T-helper 9 cell (primary cell): ENCODE measurements at regions not wholly inside any gene's neighbourhood (a gene's known extent, or its start where the extent isn't known, plus 50 kb on each side); places are given as distances from the start of the nearest gene placed in this dataset.

Experiments used
- DNase-seq: peaks from one replicate; pipeline ENCODE4 v3.0.0-alpha.2; 2020

DNA sequence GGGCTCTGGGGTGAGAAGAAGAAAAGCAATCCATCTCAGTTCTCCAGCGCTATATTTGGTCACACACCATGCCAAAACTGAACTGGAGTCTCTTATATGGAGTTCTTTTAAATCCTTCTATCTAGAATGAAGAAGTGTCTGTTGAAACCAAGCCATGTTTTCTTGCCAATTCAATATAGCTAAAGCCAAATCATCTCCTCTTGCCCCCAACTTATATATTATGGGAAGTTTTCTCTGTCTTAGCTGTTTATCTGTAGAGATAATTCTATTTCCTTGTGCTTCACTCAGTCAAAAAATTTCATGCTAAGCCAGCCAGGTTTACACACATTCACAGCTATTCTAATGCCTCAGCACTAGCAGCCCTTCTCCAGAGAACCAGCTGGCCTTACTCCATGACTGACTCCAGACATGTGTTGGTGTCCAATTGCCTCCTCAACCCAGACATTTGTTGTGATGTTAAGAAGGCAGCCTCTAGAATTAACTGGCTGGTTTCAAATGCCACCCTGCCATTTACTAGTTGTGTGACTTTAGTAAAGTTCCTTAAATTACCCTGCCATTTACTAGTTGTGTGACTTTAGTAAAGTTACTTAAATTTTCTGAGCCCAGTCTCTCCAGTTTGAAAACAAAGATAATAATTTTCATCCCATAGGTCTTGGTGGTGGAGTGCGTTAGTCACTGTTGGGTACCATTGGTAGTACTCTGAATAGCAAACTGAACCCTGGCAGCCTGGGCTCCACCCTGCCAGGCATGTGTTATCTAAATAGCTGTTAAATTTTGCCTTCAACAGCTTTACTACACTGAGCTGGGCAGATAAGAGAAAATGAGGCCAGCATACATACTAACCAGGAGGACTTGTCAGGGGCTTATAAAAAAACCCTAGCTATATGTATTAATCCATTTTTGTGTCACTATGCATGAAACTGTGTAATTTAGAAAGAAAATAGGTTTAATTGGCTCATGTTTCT lies 525.1 kb downstream of the LMO7 start:
- no peak for DNase-seq

- DNase-seq, result no peak
Measured at GRCh38 chr13:76160506-76160905, 524.4 kb downstream of the LMO7 start.

DNA sequence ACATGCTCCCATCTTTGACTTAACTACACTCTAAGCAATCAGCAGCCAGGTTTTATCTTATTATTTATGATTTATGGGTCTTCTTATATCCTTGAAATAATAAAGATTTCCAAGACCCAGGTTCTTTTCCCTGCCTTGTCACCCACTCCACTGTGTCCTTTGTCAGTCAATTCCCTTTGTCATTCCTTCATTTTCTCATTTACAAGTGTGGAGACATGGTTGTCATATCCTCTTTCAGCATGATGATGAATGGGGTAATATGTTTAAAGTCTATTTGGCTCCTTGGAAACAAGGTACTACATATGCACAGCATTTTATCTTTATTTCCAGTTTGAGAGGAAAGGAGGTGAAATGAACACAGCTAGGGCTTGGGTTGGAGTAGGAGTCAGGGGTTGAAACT lies 521.8 kb downstream of the LMO7 start:
- no peak for DNase-seq

DNA sequence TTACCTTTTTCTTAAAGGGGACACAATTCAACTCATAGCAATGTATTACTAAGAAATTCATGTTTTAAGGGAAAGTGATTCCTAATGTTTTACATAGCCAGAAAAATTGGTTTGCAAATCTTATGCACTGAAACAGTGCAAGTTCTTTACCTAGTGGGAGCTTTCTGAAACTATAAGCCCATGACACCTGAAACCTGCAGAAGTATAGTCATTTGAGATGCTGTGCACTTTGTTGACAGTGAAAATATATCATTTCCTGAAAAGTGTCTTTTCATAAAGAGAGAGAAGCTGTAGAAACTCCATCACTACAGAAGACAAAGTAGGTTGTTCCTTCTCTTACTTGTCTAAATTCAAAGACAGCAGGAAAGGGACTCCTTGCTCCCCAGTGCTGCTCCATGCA lies 517.1 kb downstream of the LMO7 start:
- DNase-seq, result no peak

GRCh38 chr13:76148926-76149325 lies 512.8 kb downstream of the LMO7 start:
- no peak for DNase-seq

DNA sequence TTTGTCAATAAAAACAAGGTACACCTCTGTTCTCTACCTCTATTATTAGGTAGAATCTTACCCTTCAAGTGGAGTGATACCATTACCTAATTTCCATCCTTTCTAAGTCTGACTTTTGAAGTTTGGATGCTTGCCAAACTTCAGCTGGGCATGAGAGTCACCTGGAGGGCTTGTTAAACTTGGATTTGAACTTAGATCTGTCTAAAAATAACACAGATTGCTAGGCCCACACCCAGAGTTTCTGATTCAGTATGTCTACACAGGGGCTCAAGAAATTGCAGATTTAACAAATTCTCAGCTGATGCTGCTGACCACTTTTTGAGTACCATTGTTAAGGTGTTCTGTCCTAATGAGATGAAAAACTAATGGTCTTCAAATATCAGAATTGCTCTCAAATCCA lies 512.2 kb downstream of the LMO7 start:
- DNase-seq, result no peak

- no peak for DNase-seq
Measured at GRCh38 chr13:76132532-76132931, 496.4 kb downstream of the LMO7 start.

- DNase-seq, result no peak
Measured at GRCh38 chr13:76131551-76131950, 495.4 kb downstream of the LMO7 start.

- no peak for DNase-seq
Measured at GRCh38 chr13:76129305-76130000, 493.3 kb downstream of the LMO7 start.

- DNase-seq, result no peak
Measured at GRCh38 chr13:76127922-76128321, 491.8 kb downstream of the LMO7 start.

GRCh38 chr13:76123548-76123947 lies 487.4 kb downstream of the LMO7 start:
- no peak for DNase-seq

DNA sequence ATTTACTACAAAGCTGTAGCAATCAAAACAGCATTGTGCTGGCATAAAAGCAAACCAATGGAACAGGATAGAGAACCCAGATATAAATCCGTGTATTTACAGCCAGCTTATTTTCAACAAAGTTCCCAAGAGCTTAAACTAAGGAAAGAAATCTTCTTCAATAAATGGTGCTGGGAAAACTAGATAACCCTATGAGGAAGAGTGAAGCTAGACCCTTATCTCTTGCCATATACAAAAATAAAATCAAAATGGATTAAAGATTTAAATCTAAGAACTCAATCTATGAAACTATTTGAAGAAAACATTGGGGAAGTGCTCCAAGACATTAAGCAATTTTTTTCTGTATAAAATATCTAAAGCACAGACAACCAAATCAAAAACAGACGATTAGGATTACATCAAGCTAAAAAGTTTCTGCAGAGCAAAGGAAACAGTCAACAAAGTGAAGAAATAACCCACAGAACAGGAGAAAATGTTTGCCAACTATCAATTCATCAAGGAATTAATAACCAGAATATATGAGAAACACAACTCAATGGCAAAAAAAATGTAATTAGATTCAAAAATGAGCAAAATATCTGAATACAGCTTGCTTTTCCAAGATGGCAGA lies 480.7 kb downstream of the LMO7 start:
- no peak for DNase-seq

- DNase-seq, result no peak
Measured at GRCh38 chr13:76106763-76107162, 470.6 kb downstream of the LMO7 start.

- DNase-seq, result no peak
Measured at GRCh38 chr13:76094645-76095044, 458.5 kb downstream of the LMO7 start.

DNA sequence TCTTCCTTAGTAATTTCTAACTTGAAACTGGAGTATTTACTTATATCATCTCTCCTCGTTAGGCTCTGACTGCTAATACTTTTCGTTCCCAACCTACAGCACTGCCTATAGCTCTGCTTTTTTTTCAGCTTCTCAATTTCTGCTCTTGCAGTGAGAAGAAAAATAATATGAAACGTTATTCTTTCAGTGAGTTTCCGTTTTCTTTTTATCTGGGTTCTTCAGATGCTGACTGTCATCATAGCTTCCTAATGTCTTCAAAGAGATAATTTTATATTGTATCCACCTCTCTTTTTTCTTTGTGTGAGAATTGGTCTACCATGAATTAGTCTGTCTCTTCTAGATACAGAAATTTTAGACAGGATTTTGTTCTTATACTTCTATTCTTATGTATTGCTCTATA lies 454.9 kb downstream of the LMO7 start:
- no peak for DNase-seq

DNA sequence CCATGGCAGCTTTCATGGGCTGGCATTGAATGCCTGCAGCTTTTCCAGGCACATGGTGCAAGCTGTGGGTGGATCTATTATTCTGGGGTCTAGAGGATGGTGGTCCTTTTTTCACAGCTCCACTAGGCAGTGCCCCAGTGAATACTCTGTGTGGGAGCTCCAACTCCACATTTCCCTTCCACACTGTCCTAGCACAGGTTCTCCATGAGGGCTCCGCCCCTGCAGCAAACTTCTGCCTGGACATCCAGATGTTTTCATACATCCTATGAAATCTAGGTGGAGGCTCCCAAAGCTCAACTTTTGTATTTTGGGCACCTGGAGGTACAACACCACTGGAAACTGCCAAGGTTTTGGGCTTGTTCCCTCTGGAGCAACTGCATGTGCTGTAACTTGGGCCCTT lies 450.6 kb downstream of the LMO7 start:
- no peak for DNase-seq

GRCh38 chr13:76067850-76068249 lies 431.7 kb downstream of the LMO7 start:
- no peak for DNase-seq

- no peak for DNase-seq
Measured at GRCh38 chr13:76053181-76053580, 417.1 kb downstream of the LMO7 start.

DNA sequence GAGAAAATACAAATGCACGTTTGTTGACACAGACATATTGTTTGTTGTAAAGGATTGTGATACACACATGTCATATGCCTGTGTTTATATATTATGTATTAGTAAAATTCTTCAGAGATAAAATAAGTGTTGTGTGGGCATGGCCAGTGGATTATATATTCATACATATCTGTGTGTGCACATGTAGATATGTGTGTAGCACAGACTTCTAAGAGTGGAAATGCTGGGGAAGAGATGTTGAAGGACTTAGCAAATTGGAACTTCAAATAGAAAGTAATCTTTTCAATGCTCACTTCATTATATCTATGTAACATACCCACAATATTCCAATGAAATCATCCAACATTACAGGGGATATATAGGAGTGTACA lies 413.2 kb downstream of the LMO7 start:
- no peak for DNase-seq

DNA sequence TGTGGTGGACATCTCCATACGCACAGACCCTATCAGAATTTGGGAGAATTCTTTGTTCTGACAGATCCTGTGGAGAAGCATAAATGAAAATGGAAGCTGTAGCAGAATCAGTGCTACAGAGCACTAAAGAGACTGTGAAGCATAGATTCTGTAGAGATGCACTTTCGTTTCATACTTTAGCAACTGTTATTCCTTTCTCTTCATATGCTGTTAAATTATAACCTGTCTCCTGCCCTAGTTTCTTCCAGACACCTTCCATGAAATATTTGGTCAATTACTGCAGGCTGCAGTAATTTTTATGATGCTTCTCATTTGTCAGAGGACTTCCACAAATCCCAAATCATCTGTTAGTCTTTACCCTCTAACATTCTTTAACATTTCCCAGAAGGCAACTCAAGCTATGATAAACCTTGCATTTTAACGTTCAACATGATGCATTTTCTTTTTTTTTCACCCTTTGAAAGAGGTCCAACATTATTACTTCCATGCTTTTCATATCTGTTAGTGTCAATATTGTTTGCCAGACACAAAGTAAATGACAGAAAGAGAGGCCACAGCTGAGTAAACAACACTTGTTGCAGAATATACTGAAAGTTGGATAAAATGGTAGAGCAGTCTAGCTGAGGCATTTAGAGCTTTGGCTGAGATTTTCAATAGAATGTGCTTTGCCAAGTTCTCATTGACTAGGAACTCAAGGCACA lies 412.7 kb downstream of the LMO7 start:
- no peak for DNase-seq

- DNase-seq, result no peak
Measured at GRCh38 chr13:76048131-76048530, 412.0 kb downstream of the LMO7 start.

GRCh38 chr13:76043874-76044273 lies 407.7 kb downstream of the LMO7 start:
- no peak for DNase-seq
